Muscle of leg (tissue), 3 donors: ENCODE measurements at regions not wholly inside any gene's neighbourhood (a gene's known extent, or its start where the extent isn't known, plus 50 kb on each side); places are given as distances from the start of the nearest gene placed in this dataset.
"Not testable (repeated sequence)": the region's sequence is repeated elsewhere in the genome, so short reads cannot be mapped to it uniquely, and the experiment has no call there.

Source experiments
- DNase-seq: peaks from one replicate; pipeline ENCODE4 v3.0.0; 2013
- H3K27ac ChIP-seq: one replicate; pipeline ENCODE4 v1.5.1; 2013; ENCODE audit warnings: mild to moderate bottlenecking, low read length, control low read depth
- H3K27me3 ChIP-seq: one replicate; pipeline ENCODE4 v1.6.1; 2013; ENCODE audit warnings: low read length; ENCODE audit not compliant: control insufficient read depth, insufficient read depth
- H3K36me3 ChIP-seq: one replicate; pipeline ENCODE4 v1.6.1; 2013; ENCODE audit warnings: low read length; ENCODE audit not compliant: control insufficient read depth, insufficient read depth
- H3K4me1 ChIP-seq: one replicate; pipeline ENCODE4 v1.6.1; 2013; ENCODE audit warnings: low read length; ENCODE audit not compliant: control insufficient read depth, insufficient read depth
- H3K4me3 ChIP-seq: one replicate; pipeline ENCODE4 v1.5.1; 2013; ENCODE audit warnings: low read length, control low read depth
- H3K9me3 ChIP-seq: replicated peaks from 2 replicates; pipeline ENCODE4 v1.6.1; 2013; ENCODE audit warnings: low read depth, low read length; ENCODE audit not compliant: control insufficient read depth
- WGBS: methylation state at CpG from one replicate; pipeline ENCODE4 v1.1.5; 2013; ENCODE audit warnings: missing lambda C conversion rate; ENCODE audit not compliant: insufficient coverage; 5-methylcytosine and 5-hydroxymethylcytosine counted together

DNA sequence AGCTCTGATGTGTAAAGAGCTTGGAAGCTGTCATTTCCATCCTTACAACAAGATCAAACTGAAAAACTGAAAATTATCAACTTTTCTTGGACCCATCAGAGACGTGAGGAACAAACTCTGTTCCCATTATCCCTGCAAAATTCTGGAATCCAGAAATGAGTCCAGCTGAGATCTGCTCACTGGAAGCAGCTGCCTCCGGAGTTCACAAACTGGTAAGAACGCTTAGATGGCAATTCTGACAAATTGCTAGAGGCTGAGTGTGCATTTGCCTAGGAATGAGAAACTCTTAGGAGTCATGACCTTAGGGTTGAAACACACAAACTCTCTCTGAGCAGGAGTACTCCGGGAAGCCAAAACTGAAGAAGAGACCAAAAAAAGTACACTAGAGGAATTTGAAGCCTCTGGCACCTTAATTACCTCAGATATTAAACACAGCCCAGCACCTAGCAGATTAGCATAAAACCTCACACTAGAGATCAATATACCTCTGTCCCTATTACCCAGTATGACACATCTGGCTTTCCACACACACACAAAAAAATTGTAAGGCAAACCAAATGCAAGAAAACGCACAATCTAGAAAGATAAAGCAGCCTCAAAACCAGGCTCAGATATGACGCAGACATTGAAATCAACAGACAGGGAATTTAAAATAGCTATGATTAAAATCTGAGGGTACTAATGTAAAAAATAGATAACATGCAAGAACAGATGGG is 233.5 kb upstream of the SGK1 start:
- no peaks in the 10 kb centered on the region for H3K36me3 ChIP-seq
- no peak overlapping the region for H3K4me3 ChIP-seq
- H3K27ac ChIP-seq = peak overlapping the region; percentile 11
- no peaks in the 10 kb centered on the region for H3K27me3 ChIP-seq
- DNase-seq = peak; percentile 49
- WGBS = 35% methylated on average over 3 of the region's 6 CpGs
- H3K9me3 ChIP-seq = no peaks in the 10 kb centered on the region
- peaks cover 4% of the 10 kb centered on the region for H3K4me1 ChIP-seq

DNA sequence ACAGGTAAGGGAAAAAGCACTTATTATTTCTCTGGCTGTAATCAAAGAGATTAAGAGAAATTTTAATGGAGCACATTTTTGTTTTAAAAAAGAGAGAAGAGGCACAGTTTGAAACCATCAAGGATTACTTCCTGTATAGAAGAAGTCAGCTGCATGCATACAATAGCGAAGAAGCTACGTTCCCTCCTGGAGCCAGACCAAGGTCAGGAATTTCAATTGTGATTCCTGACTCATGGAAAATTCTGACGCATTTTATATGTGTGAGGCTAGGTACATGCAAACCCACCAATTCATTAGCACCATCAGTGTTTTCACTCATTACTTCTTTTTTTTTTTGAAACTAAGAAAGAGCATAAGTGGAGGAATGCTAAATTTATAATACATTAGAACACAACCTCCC is 232.7 kb upstream of the SGK1 start:
- WGBS = 50% methylated on average over 2 of the region's 3 CpGs

DNA sequence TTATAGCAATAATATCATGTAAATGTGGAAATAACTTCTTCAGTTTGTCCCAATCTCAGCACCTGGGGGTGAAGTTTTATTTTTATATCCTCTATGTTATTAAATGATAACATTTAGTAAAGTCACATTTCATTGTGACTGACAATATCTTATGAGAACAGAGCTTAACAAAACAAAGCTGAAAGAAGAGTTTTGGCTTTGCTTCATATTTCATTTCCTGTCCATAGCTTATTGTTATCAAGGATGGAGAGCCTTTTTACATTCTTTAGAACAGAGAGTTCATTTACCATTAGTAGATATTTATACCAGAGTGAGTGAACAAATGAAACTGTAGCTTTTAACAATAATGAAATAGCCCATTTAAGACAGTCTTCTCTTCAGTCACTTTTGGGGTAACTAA is 231.9 kb upstream of the SGK1 start:
- H3K27ac ChIP-seq = no peak overlapping the region

More for the DNA sequence above, 232.7 kb upstream of the SGK1 start:
- Histone ChIP-seq H3K4me3 (no peak overlapping the region), H3K27ac (peak overlapping the region; percentile 29), H3K4me1 (peaks cover 4% of the 10 kb centered on the region), H3K9me3 (no peaks in the 10 kb centered on the region), H3K27me3 (no peaks in the 10 kb centered on the region), H3K36me3 (no peaks in the 10 kb centered on the region)
- peak; percentile 81 for DNase-seq

GRCh38 chr6:134546962-134547645 is 229.2 kb upstream of the SGK1 start:
- H3K27ac ChIP-seq = no peak overlapping the region
- no peaks in the 10 kb centered on the region for H3K9me3 ChIP-seq
- no peaks in the 10 kb centered on the region for H3K27me3 ChIP-seq
- no peak for DNase-seq
- H3K36me3 ChIP-seq = no peaks in the 10 kb centered on the region
- peaks cover 4% of the 10 kb centered on the region for H3K4me1 ChIP-seq
- H3K4me3 ChIP-seq = no peak overlapping the region
- WGBS = no CpG with 5 or more reads among the region's 8 CpGs

More for the DNA sequence above, 231.9 kb upstream of the SGK1 start:
- Histone ChIP-seq H3K36me3 (no peaks in the 10 kb centered on the region), H3K4me3 (no peak overlapping the region), H3K4me1 (peaks cover 4% of the 10 kb centered on the region), H3K9me3 (no peaks in the 10 kb centered on the region), H3K27me3 (no peaks in the 10 kb centered on the region)
- DNase-seq = peak; percentile 11

DNA sequence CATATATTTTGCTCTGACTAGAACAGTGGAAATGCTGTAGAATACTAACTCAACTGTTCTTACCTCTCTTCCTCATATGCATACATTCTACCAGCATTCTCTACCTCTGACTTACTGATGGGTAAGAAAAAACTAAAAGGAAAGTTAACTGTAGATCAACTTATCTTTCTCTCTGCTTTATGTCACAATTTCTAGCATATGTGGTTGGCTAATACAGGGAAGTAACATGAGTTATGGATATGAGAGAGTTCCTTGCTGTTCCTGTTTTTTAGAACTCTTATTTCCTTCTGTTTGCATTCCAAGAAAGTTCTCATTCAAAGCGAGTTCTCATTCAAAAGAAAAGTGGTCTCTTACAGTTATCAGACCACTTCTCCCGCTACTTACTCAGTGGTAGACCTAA is 226.8 kb upstream of the SGK1 start:
- DNase-seq = no peak
- no peaks in the 10 kb centered on the region for H3K4me1 ChIP-seq
- H3K27ac ChIP-seq = no peak overlapping the region
- no peaks in the 10 kb centered on the region for H3K27me3 ChIP-seq
- no peak overlapping the region for H3K4me3 ChIP-seq
- no peaks in the 10 kb centered on the region for H3K36me3 ChIP-seq
- H3K9me3 ChIP-seq = no peaks in the 10 kb centered on the region
- 83% methylated on average over 1 of the region's 2 CpGs for WGBS

DNA sequence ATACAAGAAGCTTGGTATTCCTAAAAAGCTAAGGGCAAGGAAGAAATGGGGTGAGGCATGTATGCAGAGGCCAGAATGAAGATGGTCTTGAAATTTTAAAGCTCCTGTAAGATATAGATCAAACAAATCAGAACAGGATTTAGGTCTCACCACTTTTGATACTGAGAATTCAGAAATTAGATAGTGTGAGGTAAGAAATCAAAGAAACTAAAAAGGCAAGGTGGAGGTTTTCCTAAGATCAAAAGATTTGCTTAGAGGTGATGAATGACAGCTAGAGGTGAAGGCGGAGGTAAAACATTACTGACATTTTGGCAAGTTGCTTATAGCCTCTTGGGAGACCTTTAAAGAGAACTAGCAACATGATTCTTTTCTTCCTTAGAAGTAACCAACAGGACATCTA is 225.2 kb upstream of the SGK1 start:
- no CpG with 5 or more reads among the region's 1 CpG for WGBS
- Histone ChIP-seq H3K4me3 (no peak overlapping the region), H3K9me3 (no peaks in the 10 kb centered on the region), H3K27me3 (no peaks in the 10 kb centered on the region), H3K27ac (no peak overlapping the region), H3K36me3 (no peaks in the 10 kb centered on the region), H3K4me1 (no peaks in the 10 kb centered on the region)
- DNase-seq = no peak

- no CpG with 5 or more reads among the region's 4 CpGs for WGBS
- no peaks in the 10 kb centered on the region for H3K27me3 ChIP-seq
- no peak overlapping the region for H3K4me3 ChIP-seq
- no peaks in the 10 kb centered on the region for H3K36me3 ChIP-seq
- no peak for DNase-seq
- no peak overlapping the region for H3K27ac ChIP-seq
- H3K4me1 ChIP-seq = no peaks in the 10 kb centered on the region
- no peaks in the 10 kb centered on the region for H3K9me3 ChIP-seq
Observed at GRCh38 chr6:134541001-134541400, 223.1 kb upstream of the SGK1 start.

GRCh38 chr6:134539865-134540323 is 222.0 kb upstream of the SGK1 start:
- H3K27me3 ChIP-seq = no peaks in the 10 kb centered on the region
- no peaks in the 10 kb centered on the region for H3K4me1 ChIP-seq
- no peak for DNase-seq
- H3K4me3 ChIP-seq = no peak overlapping the region
- H3K27ac ChIP-seq = no peak overlapping the region
- 72% methylated on average over 4 of the region's 7 CpGs for WGBS
- no peaks in the 10 kb centered on the region for H3K9me3 ChIP-seq
- no peaks in the 10 kb centered on the region for H3K36me3 ChIP-seq

- not testable (repeated sequence) for DNase-seq, H3K27me3 ChIP-seq, H3K27ac ChIP-seq, H3K36me3 ChIP-seq, H3K4me1 ChIP-seq, H3K9me3 ChIP-seq, H3K4me3 ChIP-seq
- 97% methylated on average over 4 of the region's 10 CpGs for WGBS
Observed at GRCh38 chr6:134537765-134538164, 219.9 kb upstream of the SGK1 start.

DNA sequence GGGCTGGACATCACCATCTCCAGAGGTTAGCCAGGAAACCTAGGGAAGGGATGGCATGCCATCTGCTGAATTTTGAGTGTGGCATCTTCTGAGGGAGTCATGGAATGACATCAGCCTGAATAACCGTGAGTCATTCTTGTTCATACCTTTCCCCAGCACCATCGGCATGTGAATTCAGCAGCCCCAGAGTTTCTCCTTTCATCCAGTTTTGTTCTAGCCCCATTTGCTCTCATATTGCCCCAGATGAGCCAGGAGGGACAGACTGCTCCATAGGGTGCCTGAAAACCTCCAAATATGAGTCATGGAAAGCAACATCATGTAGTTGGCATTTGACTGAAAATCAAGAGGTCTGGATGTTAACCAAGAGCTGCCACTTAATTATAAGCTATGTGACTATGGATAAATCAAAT is 219.2 kb upstream of the SGK1 start:
- 90% methylated on average over 2 of the region's 2 CpGs for WGBS
- no peak overlapping the region for H3K27ac ChIP-seq

More for the DNA sequence above, 219.2 kb upstream of the SGK1 start:
- no peaks in the 10 kb centered on the region for H3K4me1 ChIP-seq
- DNase-seq = no peak
- no peaks in the 10 kb centered on the region for H3K9me3 ChIP-seq
- no peak overlapping the region for H3K4me3 ChIP-seq
- no peaks in the 10 kb centered on the region for H3K27me3 ChIP-seq
- H3K36me3 ChIP-seq = no peaks in the 10 kb centered on the region
